ENCODE measurements at regions not wholly inside any gene's neighbourhood (a gene's known extent, or its start where the extent isn't known, plus 50 kb on each side); places are given as distances from the start of the nearest gene placed in this dataset.

- DNase-seq (ENCODE audit: low read depth in 2 of 3, low spot score in 1 of 3): no peak
These were observed 476.7 kb downstream of the RFC3 start for GRCh38 chr13:34294483-34295129.

- DNase-seq (ENCODE audit: low read depth in 2 of 3, low spot score in 1 of 3): no peak
These were observed 482.6 kb downstream of the RFC3 start for GRCh38 chr13:34300559-34300958.

DNA sequence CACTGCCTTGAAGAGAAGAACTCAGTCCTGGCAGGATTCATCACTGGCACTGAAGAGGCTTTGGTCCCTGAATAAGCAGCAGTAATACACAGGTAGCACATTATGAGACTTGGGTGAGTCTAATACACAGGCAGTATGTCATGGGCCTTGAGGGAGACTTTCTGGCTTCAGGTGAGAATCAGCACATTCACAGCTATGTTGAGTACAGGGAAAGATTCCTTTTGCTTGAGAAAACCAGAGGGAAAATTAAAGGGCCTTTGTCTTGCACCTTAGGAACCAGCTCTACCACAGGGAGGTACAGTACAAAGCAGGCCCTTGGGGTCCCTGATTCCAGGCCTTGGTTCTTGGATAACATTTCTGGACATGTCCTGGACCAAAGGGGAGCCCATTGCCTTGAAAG lies 484.6 kb downstream of the RFC3 start:
- no peak for DNase-seq (ENCODE audit: low read depth in 2 of 3, low spot score in 1 of 3)

- no peak for DNase-seq (ENCODE audit: low read depth in 2 of 3, low spot score in 1 of 3)
These were observed 485.4 kb downstream of the RFC3 start for GRCh38 chr13:34303346-34303745.

GRCh38 chr13:34307607-34308006 lies 489.7 kb downstream of the RFC3 start:
- no peak for DNase-seq (ENCODE audit: low read depth in 2 of 3, low spot score in 1 of 3)

- no peak for DNase-seq (ENCODE audit: low read depth in 2 of 3, low spot score in 1 of 3)
These were observed 490.8 kb downstream of the RFC3 start for GRCh38 chr13:34308725-34309124.

- DNase-seq (ENCODE audit: low read depth in 2 of 3, low spot score in 1 of 3): no peak
These were observed 492.6 kb downstream of the RFC3 start for GRCh38 chr13:34310539-34310938.

DNA sequence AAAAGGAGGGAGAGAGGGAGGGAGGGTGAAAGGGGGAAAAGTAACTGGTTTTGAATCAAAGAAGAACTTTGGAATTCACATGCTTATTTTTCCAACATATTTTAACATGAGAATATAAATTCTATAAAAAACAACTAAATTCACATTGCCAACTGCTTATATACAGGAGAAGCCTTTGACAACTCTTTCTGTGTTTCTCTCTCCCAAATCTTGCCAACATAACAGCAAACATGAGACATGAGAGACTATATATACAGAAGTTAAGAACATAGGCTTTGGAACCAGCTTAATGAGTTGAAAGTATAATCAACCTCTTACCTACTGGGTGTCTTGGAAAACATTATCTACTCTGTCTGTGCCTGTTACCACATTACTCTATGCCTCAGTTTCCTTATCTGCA lies 493.3 kb downstream of the RFC3 start:
- DNase-seq (ENCODE audit: low read depth in 2 of 3, low spot score in 1 of 3): no peak

DNA sequence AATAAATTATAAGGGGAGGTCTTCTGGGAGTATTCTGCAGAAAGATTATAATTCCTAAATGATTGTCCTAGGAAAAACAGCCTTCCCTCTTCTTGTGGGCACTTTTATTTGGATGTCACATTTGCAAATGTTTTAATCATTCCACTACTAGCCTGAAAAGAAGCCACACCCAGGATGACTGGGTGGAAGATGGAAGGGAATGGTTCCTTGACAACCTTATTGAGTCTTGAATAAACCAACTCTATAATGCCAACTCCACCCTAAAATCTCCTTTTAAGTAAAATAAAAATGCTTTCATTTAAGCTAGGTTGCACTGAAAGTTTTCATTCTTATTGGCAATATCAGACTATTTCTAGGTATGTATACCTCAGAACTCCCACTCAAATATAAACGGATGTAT lies 494.6 kb downstream of the RFC3 start:
- no peak for DNase-seq (ENCODE audit: low read depth in 2 of 3, low spot score in 1 of 3)

GRCh38 chr13:34320084-34320483 lies 502.1 kb downstream of the RFC3 start:
- DNase-seq (ENCODE audit: low read depth in 2 of 3, low spot score in 1 of 3): no peak

- DNase-seq (ENCODE audit: low read depth in 2 of 3, low spot score in 1 of 3): no peak
These were observed 504.2 kb downstream of the RFC3 start for GRCh38 chr13:34322014-34322742.

DNA sequence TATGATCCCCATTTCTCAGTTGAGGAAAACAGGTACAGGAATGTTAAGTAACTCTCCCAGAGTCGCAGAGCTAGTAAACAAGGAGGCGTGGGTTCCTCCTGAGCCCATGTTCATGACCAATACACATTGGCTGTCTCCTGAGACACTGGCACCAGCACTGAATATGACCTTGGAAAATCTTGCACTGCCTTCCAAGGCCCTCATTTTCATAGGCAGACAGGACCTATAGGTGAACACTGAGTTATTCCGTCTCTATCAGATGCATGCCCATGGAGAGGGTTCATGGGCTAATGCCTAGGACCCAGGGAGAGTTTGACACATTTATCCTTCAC lies 504.8 kb downstream of the RFC3 start:
- DNase-seq (ENCODE audit: low read depth in 2 of 3, low spot score in 1 of 3): no peak

DNA sequence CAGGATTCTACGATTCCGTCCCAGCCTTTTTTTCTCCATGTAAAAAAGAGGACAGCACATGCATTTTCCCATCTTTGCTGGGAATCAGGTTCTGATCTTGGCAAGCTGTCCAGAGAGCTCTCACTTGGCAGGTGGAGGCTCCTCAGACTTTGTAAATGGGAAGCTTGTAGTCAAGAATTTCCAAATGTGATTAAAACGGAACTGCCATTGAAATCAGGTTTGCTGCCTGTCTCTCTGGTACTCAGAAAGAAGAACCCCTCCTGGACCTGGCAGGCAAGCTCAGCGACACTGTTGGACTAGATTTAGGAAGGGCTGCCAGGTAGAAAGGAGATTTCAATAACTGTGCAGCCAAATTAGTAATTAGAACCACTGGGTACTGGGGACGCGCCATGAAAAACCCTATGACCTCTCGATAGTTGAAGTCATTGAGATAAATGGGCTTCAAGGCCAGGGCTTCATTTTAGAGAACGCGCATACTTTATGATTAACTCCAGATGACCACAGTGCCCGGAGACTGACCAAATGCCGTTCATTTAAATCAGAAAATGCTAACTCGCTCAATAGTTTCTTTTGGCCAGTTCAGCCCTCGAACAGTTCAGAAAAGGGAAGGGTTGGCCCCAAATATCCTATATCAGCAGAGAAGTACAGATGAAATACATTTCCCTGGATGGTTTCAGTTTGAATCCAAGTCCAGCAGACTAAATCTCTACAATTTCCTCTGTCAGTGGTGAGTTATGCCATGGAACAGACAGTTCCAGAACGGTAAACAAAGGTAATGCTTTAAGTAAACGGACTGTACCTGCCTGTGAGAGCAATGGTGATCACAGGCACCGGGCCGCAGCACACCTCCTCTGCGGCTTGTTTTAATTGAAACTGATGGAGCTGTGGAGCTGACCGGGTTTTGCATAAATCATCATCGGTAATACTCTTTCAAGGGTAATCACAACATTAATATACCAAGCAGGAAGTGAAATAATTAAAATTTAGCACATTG lies 517.4 kb downstream of the RFC3 start:
- no peak for DNase-seq (ENCODE audit: low read depth in 2 of 3, low spot score in 1 of 3)

DNA sequence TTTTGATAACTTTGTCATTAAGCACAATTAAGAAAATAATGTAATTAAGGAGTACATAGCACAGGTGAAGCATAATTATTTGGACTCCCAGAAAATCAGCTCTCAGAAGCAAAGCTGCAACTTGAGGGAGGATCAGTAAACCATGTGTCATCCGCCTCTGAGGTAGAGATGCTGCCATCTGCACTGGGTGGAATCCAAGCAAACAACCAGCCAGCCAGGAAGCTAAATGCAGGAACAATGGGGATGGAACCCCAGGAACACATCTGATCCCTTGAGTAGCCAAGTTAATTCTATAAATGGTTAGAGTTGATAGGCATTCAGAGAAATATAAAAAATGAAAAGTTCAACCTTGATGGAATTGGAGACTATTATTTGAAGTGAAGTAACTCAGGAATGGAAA lies 520.2 kb downstream of the RFC3 start:
- no peak for DNase-seq (ENCODE audit: low read depth in 2 of 3, low spot score in 1 of 3)

DNA sequence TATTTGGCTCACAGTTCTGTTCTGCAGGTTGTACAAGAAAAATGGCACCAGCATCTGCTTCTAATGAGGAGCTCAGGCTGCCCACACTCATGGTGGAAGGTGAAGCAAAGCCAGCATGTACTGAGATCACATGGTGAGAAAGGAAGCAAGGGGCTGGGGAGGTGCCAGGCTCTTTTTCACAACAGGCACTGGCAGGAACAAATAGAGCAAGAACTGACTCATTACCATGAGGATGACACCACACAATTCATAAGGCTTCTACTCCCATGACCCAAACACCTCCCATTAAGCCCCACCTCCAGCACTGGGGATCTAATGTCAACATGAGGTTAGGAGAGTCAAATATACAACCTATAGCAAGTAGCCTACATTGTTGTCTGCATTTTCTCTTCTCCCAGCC lies 522.6 kb downstream of the RFC3 start:
- DNase-seq (ENCODE audit: low read depth in 2 of 3, low spot score in 1 of 3): no peak

DNA sequence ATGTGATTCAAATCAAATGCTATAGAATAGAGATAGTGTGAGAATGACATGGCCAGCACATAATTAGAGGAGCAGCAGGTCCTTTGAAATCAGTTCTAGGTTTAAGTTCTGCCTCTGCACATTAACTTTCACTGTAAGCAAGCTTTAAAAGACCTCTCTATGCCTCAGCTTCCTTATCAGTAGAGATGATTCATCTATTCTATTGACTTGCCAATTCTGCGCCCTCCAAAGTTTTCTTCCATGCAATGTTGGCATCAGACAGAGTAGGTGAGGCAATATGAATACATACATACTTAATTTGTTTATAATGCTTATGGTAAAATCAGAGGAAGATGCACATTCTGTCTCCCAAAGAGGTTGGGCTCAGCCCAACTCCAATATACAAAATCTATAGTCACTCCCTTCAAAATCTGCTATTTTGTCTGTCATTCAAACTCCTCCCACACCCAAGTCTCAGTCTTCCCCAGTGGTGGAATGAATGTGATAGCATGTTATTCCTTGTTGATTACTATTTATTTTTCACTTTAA lies 525.5 kb downstream of the RFC3 start:
- DNase-seq (ENCODE audit: low read depth in 2 of 3, low spot score in 1 of 3): no peak

GRCh38 chr13:34344816-34345215 lies 526.9 kb downstream of the RFC3 start:
- no peak for DNase-seq (ENCODE audit: low read depth in 2 of 3, low spot score in 1 of 3)

DNA sequence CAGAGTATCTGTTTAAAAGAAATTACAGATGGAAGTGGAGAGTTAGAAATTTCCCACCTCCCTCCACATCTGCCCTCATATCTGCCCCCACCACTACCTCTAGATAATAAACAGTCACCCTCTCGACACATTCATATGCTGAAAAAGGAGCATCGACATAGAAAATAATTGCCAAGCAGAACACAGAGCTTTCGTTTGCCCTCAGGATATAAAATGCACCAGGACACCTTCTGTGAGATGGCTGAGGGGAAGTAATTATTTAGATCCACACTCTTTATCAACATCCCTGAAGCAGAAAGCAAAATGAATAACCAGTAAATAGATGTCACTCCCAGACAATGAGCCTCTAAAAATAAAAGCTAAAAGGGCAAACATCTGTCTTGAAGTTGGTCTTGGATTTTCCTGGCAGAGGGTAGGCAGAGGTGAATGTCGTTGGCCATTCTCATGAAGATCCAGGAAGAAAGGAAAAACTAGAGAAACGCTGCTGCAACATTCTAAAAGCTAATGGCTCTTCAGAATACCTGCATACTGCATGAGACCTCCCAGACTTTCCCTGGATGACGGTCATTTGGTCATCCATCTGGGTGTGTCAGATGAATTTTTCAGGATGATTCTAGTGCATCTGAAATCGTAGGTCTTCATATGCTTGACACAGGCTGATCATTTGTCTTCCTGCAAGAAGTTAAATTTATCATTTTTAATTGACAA lies 527.5 kb downstream of the RFC3 start:
- DNase-seq (ENCODE audit: low read depth in 2 of 3, low spot score in 1 of 3): no peak

GRCh38 chr13:34346626-34347025 lies 528.7 kb downstream of the RFC3 start:
- DNase-seq (ENCODE audit: low read depth in 2 of 3, low spot score in 1 of 3): no peak

DNA sequence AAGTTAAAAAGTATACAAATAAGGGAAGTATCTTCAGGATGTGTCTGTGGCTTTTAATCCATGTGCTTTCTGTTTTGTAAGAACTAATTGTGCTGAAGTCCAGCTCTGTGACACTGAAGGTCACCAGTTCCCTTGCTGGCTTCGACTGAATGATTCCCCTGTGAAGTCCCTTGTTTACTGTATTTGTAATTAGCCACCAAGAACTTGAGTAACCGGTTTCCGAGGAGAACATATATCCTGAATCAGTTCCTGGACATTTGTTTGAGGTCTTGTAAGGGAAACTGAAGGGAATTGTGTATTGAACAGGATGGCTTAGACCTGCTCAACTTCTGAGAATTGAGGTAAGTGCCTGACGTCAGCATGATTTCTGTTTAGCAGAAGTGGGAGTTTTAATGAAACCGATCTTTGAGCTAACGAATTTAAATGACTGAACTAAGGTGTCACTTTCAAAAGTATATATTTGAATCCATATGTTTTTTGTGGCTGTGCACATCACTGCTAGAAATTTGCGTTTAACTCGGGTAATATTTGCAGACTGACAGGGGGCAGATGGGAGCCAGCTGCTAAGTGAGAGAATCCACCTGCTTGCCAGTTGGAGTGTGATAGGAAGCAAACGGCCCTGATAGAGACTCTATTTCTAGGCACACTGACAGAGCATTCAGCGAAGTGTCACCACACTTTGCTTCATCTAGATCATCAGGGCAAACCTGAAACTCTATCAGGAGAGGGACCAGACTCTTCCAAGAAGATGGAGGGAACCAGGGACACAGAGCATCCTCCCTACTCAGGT lies 530.0 kb downstream of the RFC3 start:
- DNase-seq (ENCODE audit: low read depth in 2 of 3, low spot score in 1 of 3): no peak

Data from stimulated activated CD4-positive, alpha-beta T cell treated with anti-CD3 and anti-CD28 coated beads, Interleukin-12 subunit alpha, Interleukin-12 subunit beta, amount 100 ng/mL, for 48 hours (primary cell).